HL-60 (cell line): ENCODE measurements at regions not wholly inside any gene's neighbourhood (a gene's known extent, or its start where the extent isn't known, plus 50 kb on each side); places are given as distances from the start of the nearest gene placed in this dataset.

Source experiments
- DNase-seq, 2 experiments: peaks; one replicate each; pipeline ENCODE4 v3.0.0-alpha.2; 2010 to 2020; ENCODE audit warnings: low read depth in 1 of 2, low spot score in 1 of 2
- H3K27ac ChIP-seq: fragments of 250-450 bp; sonication (Bioruptor Pico); replicated peaks from 2 replicates; pipeline ENCODE4 v1.5.1; 2020; ENCODE audit warnings: mild to moderate bottlenecking, moderate library complexity
- H3K27me3 ChIP-seq: fragments of 250-450 bp; sonication (Bioruptor Pico); 2 replicates; pipeline ENCODE4 v1.5.1; 2021; ENCODE audit warnings: mild to moderate bottlenecking, moderate library complexity; ENCODE audit not compliant: insufficient read depth, poor library complexity, severe bottlenecking
- H3K4me3 ChIP-seq: replicated peaks from 2 replicates; pipeline ENCODE4 v1.5.1; 2011; ENCODE audit warnings: mild to moderate bottlenecking, control low read depth, low read length; ENCODE audit not compliant: insufficient read depth
- GABPA ChIP-seq: IDR thresholded peaks from 2 replicates; pipeline ENCODE4 v1.6.1; 2012; ENCODE audit warnings: low read depth
- POLR2AphosphoS5 ChIP-seq: IDR thresholded peaks from 2 replicates; pipeline ENCODE4 v1.6.1; 2012; ENCODE audit warnings: low read depth
- SPI1 ChIP-seq: IDR thresholded peaks from 2 replicates; pipeline ENCODE4 v1.6.1; 2012; ENCODE audit warnings: low read depth, mild to moderate bottlenecking, borderline replicate concordance
- TF ChIP-seq, protein P1 (sequence below): IDR thresholded peaks from one replicate; pipeline ENCODE4 v1.5.1; 2011; ENCODE audit warnings: low read length, control low read depth, inconsistent platforms; ENCODE audit not compliant: insufficient read depth
- TF ChIP-seq, protein P2 (sequence below): IDR thresholded peaks from 2 replicates; pipeline ENCODE4 v1.6.1; 2012; ENCODE audit warnings: low read depth; ENCODE audit not compliant: insufficient replicate concordance

DNA sequence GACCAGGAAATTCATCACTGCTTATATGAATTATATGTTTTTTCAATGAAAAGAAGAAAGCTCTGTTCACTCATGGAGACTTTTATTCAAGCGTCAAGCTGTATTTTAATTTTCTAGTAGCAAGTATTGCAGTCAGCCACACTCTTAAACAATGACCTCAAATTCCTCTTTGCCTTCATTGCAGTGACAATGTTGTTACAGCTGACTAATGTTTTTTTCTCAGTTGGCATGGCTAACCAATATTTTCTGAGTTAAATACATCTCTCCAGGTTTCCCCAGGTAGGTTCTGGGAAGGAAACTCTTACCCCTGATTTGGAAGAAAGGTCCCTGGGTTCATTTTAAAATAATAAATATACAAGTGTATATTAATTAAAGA, 241.5 kb downstream of the WDR11 start:
- no peak overlapping the region for H3K27ac ChIP-seq
- no peak for DNase-seq
- TF ChIP-seq, protein P1, sequence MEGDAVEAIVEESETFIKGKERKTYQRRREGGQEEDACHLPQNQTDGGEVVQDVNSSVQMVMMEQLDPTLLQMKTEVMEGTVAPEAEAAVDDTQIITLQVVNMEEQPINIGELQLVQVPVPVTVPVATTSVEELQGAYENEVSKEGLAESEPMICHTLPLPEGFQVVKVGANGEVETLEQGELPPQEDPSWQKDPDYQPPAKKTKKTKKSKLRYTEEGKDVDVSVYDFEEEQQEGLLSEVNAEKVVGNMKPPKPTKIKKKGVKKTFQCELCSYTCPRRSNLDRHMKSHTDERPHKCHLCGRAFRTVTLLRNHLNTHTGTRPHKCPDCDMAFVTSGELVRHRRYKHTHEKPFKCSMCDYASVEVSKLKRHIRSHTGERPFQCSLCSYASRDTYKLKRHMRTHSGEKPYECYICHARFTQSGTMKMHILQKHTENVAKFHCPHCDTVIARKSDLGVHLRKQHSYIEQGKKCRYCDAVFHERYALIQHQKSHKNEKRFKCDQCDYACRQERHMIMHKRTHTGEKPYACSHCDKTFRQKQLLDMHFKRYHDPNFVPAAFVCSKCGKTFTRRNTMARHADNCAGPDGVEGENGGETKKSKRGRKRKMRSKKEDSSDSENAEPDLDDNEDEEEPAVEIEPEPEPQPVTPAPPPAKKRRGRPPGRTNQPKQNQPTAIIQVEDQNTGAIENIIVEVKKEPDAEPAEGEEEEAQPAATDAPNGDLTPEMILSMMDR = no peak
- no peak for TF ChIP-seq SPI1
- TF ChIP-seq GABPA = no peak
- TF ChIP-seq, protein P2, sequence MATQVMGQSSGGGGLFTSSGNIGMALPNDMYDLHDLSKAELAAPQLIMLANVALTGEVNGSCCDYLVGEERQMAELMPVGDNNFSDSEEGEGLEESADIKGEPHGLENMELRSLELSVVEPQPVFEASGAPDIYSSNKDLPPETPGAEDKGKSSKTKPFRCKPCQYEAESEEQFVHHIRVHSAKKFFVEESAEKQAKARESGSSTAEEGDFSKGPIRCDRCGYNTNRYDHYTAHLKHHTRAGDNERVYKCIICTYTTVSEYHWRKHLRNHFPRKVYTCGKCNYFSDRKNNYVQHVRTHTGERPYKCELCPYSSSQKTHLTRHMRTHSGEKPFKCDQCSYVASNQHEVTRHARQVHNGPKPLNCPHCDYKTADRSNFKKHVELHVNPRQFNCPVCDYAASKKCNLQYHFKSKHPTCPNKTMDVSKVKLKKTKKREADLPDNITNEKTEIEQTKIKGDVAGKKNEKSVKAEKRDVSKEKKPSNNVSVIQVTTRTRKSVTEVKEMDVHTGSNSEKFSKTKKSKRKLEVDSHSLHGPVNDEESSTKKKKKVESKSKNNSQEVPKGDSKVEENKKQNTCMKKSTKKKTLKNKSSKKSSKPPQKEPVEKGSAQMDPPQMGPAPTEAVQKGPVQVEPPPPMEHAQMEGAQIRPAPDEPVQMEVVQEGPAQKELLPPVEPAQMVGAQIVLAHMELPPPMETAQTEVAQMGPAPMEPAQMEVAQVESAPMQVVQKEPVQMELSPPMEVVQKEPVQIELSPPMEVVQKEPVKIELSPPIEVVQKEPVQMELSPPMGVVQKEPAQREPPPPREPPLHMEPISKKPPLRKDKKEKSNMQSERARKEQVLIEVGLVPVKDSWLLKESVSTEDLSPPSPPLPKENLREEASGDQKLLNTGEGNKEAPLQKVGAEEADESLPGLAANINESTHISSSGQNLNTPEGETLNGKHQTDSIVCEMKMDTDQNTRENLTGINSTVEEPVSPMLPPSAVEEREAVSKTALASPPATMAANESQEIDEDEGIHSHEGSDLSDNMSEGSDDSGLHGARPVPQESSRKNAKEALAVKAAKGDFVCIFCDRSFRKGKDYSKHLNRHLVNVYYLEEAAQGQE = no peak
- TF ChIP-seq POLR2AphosphoS5 = no peak

DNA sequence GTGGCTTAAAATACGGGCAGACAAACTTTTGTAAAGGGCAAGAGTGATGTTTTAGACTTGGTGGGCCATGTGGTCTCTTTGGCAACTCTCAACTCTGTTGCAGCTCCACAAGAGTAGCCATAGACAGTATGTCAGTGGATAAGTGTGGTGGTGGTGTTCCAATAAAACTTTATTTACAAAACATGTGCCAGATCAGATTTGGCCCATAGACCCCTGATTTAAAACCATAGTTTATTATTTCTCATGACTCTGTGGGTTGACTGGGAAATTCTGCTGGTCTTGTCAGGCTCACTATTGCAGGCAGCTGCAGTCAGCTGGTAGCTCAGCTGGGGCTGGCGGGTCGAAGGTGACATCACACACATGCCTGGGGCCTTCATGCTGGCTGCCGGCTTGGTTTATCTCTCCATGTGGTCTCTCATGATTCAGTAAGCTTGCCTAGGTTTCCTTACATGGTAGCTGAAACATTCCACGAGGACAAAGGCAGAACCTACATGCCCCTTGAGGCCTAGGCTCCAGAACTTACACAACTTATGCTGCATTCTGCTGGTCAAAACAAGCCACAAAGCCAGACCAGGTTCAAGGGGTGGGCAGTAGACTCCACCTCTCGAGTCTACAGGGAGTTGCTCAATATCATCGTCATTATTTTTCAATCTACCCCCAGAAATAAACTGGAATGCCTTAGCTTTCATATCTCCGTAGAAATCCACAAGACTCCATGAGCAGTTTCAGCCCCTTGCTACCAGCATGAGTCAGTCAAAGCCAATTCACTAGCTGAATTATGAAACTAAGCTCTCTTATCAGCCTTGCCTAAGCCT, 245.7 kb downstream of the WDR11 start:
- TF ChIP-seq, protein P1 = no peak
- no peak for TF ChIP-seq POLR2AphosphoS5
- Histone ChIP-seq H3K27ac (no peak overlapping the region), H3K4me3 (no peak overlapping the region), H3K27me3 (no peaks in the 10 kb centered on the region)
- no peak for DNase-seq

More for the DNA sequence above, 241.5 kb downstream of the WDR11 start:
- H3K4me3 ChIP-seq = no peak overlapping the region
- H3K27me3 ChIP-seq = no peaks in the 10 kb centered on the region

DNA sequence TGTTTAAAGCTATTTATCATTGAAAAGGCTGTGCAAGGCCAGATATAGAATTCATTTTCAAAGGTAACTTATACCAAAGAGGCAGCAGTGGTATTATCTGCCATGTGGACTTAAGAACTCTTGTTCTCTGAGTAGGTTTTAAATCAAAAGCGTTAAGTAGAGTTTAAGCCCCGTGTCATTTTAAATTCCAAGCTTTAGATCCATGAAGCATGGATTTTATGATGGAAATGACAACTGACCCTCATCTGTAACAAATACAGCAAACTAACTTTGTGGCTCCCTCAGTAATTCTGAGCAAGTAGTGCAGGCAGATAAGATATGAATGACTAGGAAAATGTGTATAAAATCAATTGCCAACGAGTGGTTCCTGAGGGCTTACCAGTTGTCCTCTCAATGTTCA, 247.0 kb downstream of the WDR11 start:
- no peak for TF ChIP-seq SPI1
- TF ChIP-seq, protein P1 = no peak
- TF ChIP-seq, protein P2 = no peak
- TF ChIP-seq GABPA = no peak
- TF ChIP-seq POLR2AphosphoS5 = no peak
- H3K4me3 ChIP-seq = no peak overlapping the region
- H3K27ac ChIP-seq = no peak overlapping the region
- H3K27me3 ChIP-seq = no peaks in the 10 kb centered on the region
- DNase-seq = no peak

DNA sequence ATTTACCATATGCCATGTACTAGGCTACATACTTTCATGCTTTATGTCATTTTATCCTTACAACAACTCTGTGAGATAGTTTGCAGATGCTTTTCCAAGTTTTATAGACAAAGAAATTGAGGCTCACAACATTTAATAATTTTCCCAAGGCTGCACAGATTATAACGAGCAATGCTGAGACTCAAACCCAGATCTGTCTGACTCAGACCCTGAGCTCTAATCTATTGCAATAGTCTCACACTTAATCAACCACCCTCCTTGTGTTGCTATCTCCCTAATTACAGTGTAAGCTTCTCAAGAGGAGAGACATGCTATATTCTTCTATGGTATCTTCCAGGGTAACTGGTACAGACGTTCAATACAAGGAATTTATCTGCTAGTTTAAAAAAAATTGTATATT, 247.6 kb downstream of the WDR11 start:
- DNase-seq = no peak
- no peaks in the 10 kb centered on the region for H3K27me3 ChIP-seq
- TF ChIP-seq, protein P2 = no peak
- TF ChIP-seq GABPA (no peak), SPI1 (no peak)
- no peak overlapping the region for H3K27ac ChIP-seq
- H3K4me3 ChIP-seq = no peak overlapping the region
